Common myeloid progenitor, CD34-positive (primary cell): ENCODE measurements at regions not wholly inside any gene's neighbourhood (a gene's known extent, or its start where the extent isn't known, plus 50 kb on each side); places are given as distances from the start of the nearest gene placed in this dataset.
"Not testable (repeated sequence)": the region's sequence is repeated elsewhere in the genome, so short reads cannot be mapped to it uniquely, and the experiment has no call there.

Experiments
- CTCF ChIA-PET: fragments of 350-600 bp; sonication (Branson Sonifier 250); formaldehyde crosslinking; loops from one replicate; lab custom pipeline; 2021; ENCODE audit warnings: antibody characterized with exemption; lab: Charles Lee
- POLR2A ChIA-PET: fragments of 350-600 bp; sonication (Branson Sonifier 250); formaldehyde crosslinking; loops from one replicate; lab custom pipeline; 2021; ENCODE audit warnings: antibody characterized with exemption; lab: Charles Lee
- DNase-seq, 3 donors: peaks; one replicate each; pipeline versions ENCODE4 v3.0.0 to v3.0.0-alpha.2; 2013
- H3K27ac ChIP-seq, 2 experiments: 1 replicate in 1 of 2; 2 replicates in 1 of 2; pipeline ENCODE4 v1.7.0; 2013; ENCODE audit warnings: inconsistent platforms in 2 of 2, low read length in 2 of 2, mild to moderate bottlenecking in 2 of 2, low read depth in 1 of 2, moderate library complexity in 1 of 2; ENCODE audit not compliant: severe bottlenecking in 2 of 2, insufficient read depth in 1 of 2, poor library complexity in 1 of 2
- H3K27me3 ChIP-seq, 5 experiments: replicated peaks in 2 of 5; 1 replicate in 3 of 5; 2 replicates in 2 of 5; pipeline versions ENCODE4 v1.6.1 to v1.7.0; 2013; ENCODE audit warnings: low read length in 4 of 5, mild to moderate bottlenecking in 2 of 5, moderate library complexity in 2 of 5, inconsistent platforms in 1 of 5; ENCODE audit not compliant: insufficient read depth in 5 of 5, control insufficient read depth in 4 of 5
- H3K36me3 ChIP-seq, 4 experiments: 1 replicate in 2 of 4; 2 replicates in 2 of 4; pipeline versions ENCODE4 v1.6.1 to v1.7.0; 2013; ENCODE audit warnings: low read length in 3 of 4, control low read depth in 1 of 4, mild to moderate bottlenecking in 1 of 4; ENCODE audit not compliant: control insufficient read depth in 4 of 4, insufficient read depth in 4 of 4
- H3K4me1 ChIP-seq, 4 experiments: 1 replicate in 3 of 4; 2 replicates in 1 of 4; pipeline versions ENCODE4 v1.6.1 to v1.7.1; 2013; ENCODE audit warnings: low read length in 3 of 4, mild to moderate bottlenecking in 3 of 4, control low read depth in 1 of 4, inconsistent platforms in 1 of 4, moderate library complexity in 1 of 4; ENCODE audit not compliant: control insufficient read depth in 4 of 4, insufficient read depth in 4 of 4; ENCODE audit errors: control extremely low read depth in 1 of 4
- H3K4me3 ChIP-seq, 7 experiments: 1 replicate in 4 of 7; 2 replicates in 3 of 7; pipeline versions ENCODE4 v1.5.1 to v1.7.0; 2013; ENCODE audit warnings: mild to moderate bottlenecking in 7 of 7, low read length in 6 of 7, moderate library complexity in 6 of 7, inconsistent platforms in 2 of 7, low read depth in 2 of 7, control low read depth in 1 of 7; ENCODE audit not compliant: insufficient read depth in 4 of 7, control insufficient read depth in 1 of 7; ENCODE audit errors: extremely low read depth in 1 of 7
- H3K9me3 ChIP-seq, 5 experiments: 1 replicate in 4 of 5; 2 replicates in 1 of 5; pipeline versions ENCODE4 v1.6.1 to v1.7.1; 2013; ENCODE audit warnings: low read length in 4 of 5, mild to moderate bottlenecking in 2 of 5, inconsistent platforms in 1 of 5, low read depth in 1 of 5, moderate library complexity in 1 of 5; ENCODE audit not compliant: control insufficient read depth in 4 of 5, insufficient read depth in 2 of 5; ENCODE audit errors: control extremely low read depth in 1 of 5
- WGBS: methylation state at CpG from one replicate; pipeline ENCODE4 v1.1.5; 2013; ENCODE audit not compliant: insufficient coverage; 5-methylcytosine and 5-hydroxymethylcytosine counted together

DNA sequence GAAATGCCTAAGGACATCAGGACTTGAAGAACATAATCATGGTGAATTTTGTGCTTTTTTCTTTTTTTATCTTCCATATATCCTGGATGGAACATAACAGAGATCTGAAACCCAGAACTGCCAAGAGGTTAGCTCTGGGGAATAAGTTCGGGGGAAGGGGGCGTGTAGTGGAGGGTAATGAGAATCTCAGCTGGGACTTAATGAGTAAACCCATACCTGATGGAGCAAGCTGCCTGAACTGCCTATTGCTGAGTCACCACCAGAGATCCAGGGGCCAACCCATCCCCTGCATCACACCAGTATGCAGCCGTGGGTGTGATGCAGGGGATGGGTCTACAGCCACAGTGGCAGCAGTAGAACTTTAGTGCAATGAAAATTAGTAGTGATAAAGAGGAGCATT lies 267.1 kb downstream of the ZFY start:
- no CpG with 5 or more reads among the region's 3 CpGs for WGBS
- POLR2A ChIA-PET, CTCF ChIA-PET, H3K4me1 ChIP-seq, H3K36me3 ChIP-seq, DNase-seq, H3K27me3 ChIP-seq, H3K4me3 ChIP-seq, H3K27ac ChIP-seq, H3K9me3 ChIP-seq: not testable (repeated sequence)

DNA sequence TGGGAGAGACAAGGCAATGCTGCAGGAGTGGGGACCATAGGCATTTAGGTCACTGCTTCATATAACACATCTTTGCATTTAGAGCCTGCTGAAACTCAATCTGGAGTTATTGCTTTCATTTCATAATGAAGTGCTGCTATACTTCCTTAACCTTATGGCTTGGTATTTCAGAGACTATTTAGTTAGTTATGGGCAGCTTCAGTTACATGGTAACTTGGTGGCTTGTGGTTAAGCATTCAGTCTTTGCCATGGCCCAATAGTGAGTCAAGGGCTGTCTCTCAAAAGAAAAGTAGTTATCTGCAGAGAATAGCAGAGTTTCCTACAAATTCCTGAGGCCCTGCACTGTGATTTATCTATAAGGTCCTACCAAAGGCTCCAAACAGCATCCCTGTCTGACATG lies 271.6 kb downstream of the ZFY start:
- H3K36me3 ChIP-seq, H3K27ac ChIP-seq, DNase-seq, CTCF ChIA-PET, H3K4me1 ChIP-seq, H3K4me3 ChIP-seq, H3K9me3 ChIP-seq, POLR2A ChIA-PET, H3K27me3 ChIP-seq: not testable (repeated sequence)

DNA sequence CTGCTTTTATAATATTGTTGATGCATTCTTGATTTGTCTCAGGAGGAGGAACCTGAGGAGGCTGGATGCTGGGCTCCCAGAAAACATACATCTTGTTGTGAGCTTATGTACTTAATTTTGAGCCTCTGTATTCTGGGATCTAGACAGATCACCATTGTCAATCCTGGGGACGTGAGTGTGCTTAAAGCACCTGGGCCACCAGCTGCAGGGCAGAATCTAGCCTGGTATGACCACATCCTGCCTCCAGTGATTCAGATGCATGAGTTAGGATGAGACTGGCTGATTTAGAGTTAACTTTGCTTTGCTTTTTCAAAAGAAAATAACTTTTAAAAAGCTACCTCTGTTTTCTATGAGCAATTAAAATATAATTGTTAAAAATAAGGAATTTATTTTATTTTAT lies 278.0 kb downstream of the ZFY start:
- H3K27me3 ChIP-seq, DNase-seq, H3K4me3 ChIP-seq, H3K9me3 ChIP-seq, H3K27ac ChIP-seq, POLR2A ChIA-PET, H3K4me1 ChIP-seq, H3K36me3 ChIP-seq, CTCF ChIA-PET: not testable (repeated sequence)
- WGBS = no CpG with 5 or more reads among the region's 1 CpG

DNA sequence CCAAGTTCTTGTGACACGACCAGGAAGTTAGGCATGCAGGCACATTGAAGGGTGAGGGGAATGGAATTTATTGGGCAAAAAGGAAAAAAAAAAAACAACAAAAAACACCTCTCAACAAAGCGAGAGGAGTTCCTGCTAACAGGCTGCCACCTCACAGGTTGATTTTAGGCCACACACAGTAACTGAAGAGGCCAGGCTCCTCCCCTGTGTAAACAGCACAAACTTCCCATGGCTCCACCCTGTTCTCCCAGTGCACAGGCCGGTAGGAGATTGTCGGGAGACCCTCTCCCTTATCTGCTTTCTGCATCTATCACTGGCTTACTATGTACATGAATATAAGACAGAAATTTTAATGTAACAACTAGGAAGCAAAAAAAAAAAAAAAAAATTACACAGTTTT lies 283.0 kb downstream of the ZFY start:
- H3K27ac ChIP-seq, DNase-seq, H3K4me1 ChIP-seq, H3K27me3 ChIP-seq, H3K4me3 ChIP-seq, H3K36me3 ChIP-seq, CTCF ChIA-PET, POLR2A ChIA-PET, H3K9me3 ChIP-seq: not testable (repeated sequence)
- WGBS = no CpG with 5 or more reads among the region's 4 CpGs

DNA sequence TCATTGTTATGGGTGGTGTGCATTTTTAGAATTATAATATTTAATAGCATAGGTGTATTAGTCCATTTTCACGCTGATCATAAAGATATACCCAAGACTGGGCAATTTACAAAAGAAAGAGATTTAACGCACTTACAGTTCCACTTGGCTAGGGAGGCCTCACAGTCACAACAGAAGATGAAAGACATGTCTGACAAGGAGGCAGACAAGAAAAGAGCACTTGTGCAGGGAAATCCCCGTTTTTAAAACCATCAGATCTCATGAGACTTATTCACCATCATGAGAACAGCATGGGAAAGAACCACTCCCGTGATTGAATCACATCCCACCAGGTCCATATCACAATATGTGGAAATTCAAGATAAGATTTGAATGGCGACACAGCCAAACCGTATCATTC lies 283.4 kb downstream of the ZFY start:
- POLR2A ChIA-PET, H3K27ac ChIP-seq, H3K9me3 ChIP-seq, CTCF ChIA-PET, H3K4me3 ChIP-seq, H3K4me1 ChIP-seq, H3K36me3 ChIP-seq, H3K27me3 ChIP-seq, DNase-seq: not testable (repeated sequence)
- WGBS = no CpG with 5 or more reads among the region's 6 CpGs

DNA sequence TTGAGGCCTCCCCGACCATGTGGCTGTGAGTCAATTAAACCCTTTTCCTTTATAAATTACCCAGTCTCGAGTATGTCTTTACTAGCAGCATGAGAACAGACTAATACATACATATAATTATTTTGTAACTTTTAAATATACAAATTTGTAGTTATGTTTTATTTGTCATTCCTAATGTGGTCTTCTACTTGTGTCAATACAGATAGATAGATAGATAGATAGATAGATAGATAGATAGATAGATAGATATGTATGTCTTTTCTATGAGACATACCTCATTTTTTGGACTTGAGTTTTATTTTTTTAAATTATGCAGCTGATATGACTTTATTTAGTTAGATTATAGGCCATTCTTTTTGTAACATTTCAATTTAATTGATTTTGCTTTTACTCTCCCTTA lies 316.0 kb upstream of the TGIF2LY start:
- H3K27me3 ChIP-seq, CTCF ChIA-PET, H3K9me3 ChIP-seq, H3K36me3 ChIP-seq, H3K4me1 ChIP-seq, H3K27ac ChIP-seq, POLR2A ChIA-PET, H3K4me3 ChIP-seq, DNase-seq: not testable (repeated sequence)
- WGBS = no CpG with 5 or more reads among the region's 2 CpGs

DNA sequence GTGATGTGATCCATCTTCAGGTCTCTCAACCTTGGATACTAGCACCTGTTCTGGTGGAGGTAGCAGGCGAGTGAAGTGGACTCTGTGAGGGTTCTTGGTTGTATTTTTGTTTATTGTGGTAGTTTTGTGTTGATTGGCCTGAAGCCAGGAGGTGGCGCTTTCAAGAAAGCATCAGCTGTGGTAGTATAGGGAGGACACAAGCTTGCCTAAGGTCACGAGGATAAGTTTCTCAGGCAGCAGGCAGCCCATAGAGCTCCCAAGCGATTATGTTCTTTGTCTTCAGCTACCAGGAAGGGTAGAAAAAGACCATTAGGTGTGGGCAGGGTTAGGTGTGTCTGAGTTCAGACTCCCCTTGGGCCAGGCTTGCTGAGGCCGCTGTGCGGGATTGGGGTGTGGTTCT lies 290.8 kb upstream of the TGIF2LY start:
- H3K27me3 ChIP-seq, H3K27ac ChIP-seq, DNase-seq, H3K4me3 ChIP-seq, CTCF ChIA-PET, H3K36me3 ChIP-seq, POLR2A ChIA-PET, H3K4me1 ChIP-seq, H3K9me3 ChIP-seq: not testable (repeated sequence)
- WGBS = no CpG with 5 or more reads among the region's 6 CpGs

DNA sequence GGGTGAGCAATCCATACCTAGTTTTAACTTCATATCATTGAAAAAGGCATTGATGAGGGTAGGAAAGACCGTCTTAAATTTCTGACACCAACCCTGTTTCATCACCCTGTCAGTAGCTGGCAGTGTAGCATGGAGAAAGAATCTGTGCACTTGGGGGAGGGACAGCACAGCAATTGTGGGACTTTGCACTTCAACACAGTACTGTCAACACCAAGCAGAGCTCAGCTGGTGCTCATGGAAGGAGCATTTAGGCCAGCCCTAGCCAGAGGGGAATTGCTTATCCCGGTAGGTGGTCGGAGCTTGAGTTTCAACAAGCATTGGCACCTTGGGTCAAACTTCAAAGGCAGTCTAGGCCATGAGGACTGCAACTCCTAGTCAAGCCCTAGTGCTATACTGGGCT lies 281.6 kb upstream of the TGIF2LY start:
- POLR2A ChIA-PET, H3K9me3 ChIP-seq, H3K27me3 ChIP-seq, H3K4me3 ChIP-seq, DNase-seq, H3K36me3 ChIP-seq, H3K27ac ChIP-seq, H3K4me1 ChIP-seq, CTCF ChIA-PET: not testable (repeated sequence)
- WGBS = no CpG with 5 or more reads among the region's 3 CpGs
